ENCODE measurements at regions not wholly inside any gene's neighbourhood (a gene's known extent, or its start where the extent isn't known, plus 50 kb on each side); places are given as distances from the start of the nearest gene placed in this dataset.

DNA sequence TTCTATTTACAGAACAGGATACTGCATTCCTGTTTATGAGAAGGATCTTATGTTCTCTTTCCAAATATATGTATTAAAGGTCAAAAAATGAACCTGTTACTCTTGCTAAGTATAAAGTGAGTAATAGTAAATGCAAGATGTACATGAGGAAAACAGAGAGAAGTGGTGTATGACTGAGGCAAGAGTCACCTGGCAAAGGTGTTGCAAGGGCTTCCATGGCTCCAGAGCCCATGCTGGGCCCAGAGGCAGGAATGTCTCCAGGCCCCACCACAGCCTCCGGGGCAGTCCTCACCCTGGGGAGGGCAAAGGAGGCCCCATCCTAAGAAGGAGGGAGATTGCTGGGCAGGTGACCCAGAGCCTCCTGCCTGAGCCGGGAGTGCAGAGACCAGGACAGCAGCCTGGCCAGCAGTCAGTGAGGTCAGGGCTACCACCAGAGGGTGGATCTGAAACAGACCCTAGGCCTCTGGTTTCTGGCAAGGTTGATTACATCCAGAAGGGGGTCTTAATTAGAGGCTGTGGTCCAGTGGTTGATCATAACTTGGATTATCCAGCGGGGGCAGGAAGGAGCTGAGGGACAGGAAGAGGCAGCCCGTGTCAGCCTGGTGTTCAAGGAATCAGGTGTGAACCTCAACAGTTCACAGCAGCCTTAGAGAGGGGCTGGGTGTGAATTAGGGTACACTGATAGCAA, 57.3 kb upstream of the CPLX2 start:
- H3K27me3 ChIP-seq (ENCODE audit: insufficient read depth, low read length), result no peaks in the 10 kb centered on the region
- H3K36me3 ChIP-seq (ENCODE audit: insufficient read depth, low read length), result no peaks in the 10 kb centered on the region
- no peaks in the 10 kb centered on the region for H3K9me3 ChIP-seq (ENCODE audit: low read length)
- no peak overlapping the region for H3K4me3 ChIP-seq (ENCODE audit: low read length)
- no peak overlapping the region for H2AFZ ChIP-seq (ENCODE audit: low read depth, low read length)
- H3K4me1 ChIP-seq (ENCODE audit: insufficient read depth, low read length), result peaks cover 13% of the 10 kb centered on the region

GRCh38 chr5:175814691-175815090, 56.7 kb upstream of the CPLX2 start:
- Histone ChIP-seq H3K4me1 (ENCODE audit: insufficient read depth, low read length) (peaks cover 9% of the 10 kb centered on the region), H3K36me3 (ENCODE audit: insufficient read depth, low read length) (no peaks in the 10 kb centered on the region), H3K9me3 (ENCODE audit: low read length) (no peaks in the 10 kb centered on the region), H3K27me3 (ENCODE audit: insufficient read depth, low read length) (no peaks in the 10 kb centered on the region), H2AFZ (ENCODE audit: low read depth, low read length) (no peak overlapping the region), H3K4me3 (ENCODE audit: low read length) (no peak overlapping the region)

GRCh38 chr5:175815126-175815913, 56.1 kb upstream of the CPLX2 start:
- Histone ChIP-seq H3K4me3 (ENCODE audit: low read length) (no peak overlapping the region), H3K4me1 (ENCODE audit: insufficient read depth, low read length) (peaks cover 3% of the 10 kb centered on the region), H3K27me3 (ENCODE audit: insufficient read depth, low read length) (no peaks in the 10 kb centered on the region), H3K36me3 (ENCODE audit: insufficient read depth, low read length) (no peaks in the 10 kb centered on the region), H3K9me3 (ENCODE audit: low read length) (no peaks in the 10 kb centered on the region), H2AFZ (ENCODE audit: low read depth, low read length) (no peak overlapping the region)

- Histone ChIP-seq H3K4me3 (ENCODE audit: low read length) (no peak overlapping the region), H3K27me3 (ENCODE audit: insufficient read depth, low read length) (no peaks in the 10 kb centered on the region), H3K9me3 (ENCODE audit: low read length) (no peaks in the 10 kb centered on the region), H3K4me1 (ENCODE audit: insufficient read depth, low read length) (peaks cover 2% of the 10 kb centered on the region), H3K36me3 (ENCODE audit: insufficient read depth, low read length) (no peaks in the 10 kb centered on the region), H2AFZ (ENCODE audit: low read depth, low read length) (no peak overlapping the region)
Observed at GRCh38 chr5:175816348-175816747, 55.0 kb upstream of the CPLX2 start.

GRCh38 chr5:175819090-175819425, 52.3 kb upstream of the CPLX2 start:
- Histone ChIP-seq H3K9me3 (ENCODE audit: low read length) (no peaks in the 10 kb centered on the region), H3K36me3 (ENCODE audit: insufficient read depth, low read length) (no peaks in the 10 kb centered on the region), H3K27me3 (ENCODE audit: insufficient read depth, low read length) (no peaks in the 10 kb centered on the region), H2AFZ (ENCODE audit: low read depth, low read length) (no peak overlapping the region), H3K4me1 (ENCODE audit: insufficient read depth, low read length) (peaks cover 11% of the 10 kb centered on the region), H3K4me3 (ENCODE audit: low read length) (no peak overlapping the region)

DNA sequence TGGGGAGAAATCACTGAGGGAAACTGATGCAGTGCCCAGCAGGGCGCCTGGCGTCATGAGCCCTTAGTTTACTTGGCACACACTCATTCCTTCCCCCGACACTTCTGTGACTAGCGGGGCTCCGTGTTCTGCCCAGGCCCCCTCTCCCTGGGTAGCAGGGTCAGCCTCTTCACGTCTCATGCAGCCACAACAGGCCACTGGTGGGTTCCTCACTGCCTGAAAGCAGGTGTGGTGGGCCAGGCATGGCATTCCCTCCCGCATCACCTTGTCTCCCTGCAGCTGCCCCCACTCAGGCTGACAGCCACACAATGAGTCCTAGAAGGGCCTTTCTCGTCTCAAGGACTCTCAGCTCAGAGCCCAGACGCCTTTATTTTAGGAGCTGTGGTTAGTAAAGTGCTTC, 51.1 kb upstream of the CPLX2 start:
- H2AFZ ChIP-seq (ENCODE audit: low read depth, low read length), result no peak overlapping the region
- no peaks in the 10 kb centered on the region for H3K27me3 ChIP-seq (ENCODE audit: insufficient read depth, low read length)
- H3K4me3 ChIP-seq (ENCODE audit: low read length), result no peak overlapping the region
- peaks cover 12% of the 10 kb centered on the region for H3K4me1 ChIP-seq (ENCODE audit: insufficient read depth, low read length)
- no peaks in the 10 kb centered on the region for H3K9me3 ChIP-seq (ENCODE audit: low read length)
- H3K36me3 ChIP-seq (ENCODE audit: insufficient read depth, low read length), result no peaks in the 10 kb centered on the region
